ENCODE measurements at regions not wholly inside any gene's neighbourhood (a gene's known extent, or its start where the extent isn't known, plus 50 kb on each side); places are given as distances from the start of the nearest gene placed in this dataset.
A peak's percentile ranks its signal among the peaks of the same experiment; 100 is the strongest.

DNA sequence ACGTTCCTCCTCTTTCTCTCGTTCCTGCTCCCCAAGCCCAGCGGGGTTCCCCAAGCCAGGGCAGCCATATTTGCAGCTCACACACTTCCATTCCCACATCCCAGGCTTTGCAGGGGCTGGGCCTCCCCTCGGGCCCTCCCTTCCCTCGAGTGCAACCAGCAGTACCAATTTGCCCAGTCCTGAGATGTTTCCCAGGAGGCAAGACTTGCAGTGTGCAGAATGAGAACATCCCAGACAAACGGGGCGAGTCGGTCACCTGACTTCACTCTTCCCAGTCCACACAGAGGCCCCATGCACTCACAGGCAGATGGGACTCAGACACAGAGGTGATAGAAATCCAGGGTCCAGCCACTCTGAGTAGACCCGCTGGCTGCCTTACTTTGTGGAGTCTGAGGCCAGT, 56.2 kb upstream of the SLC6A6 start:
- no peak overlapping the region for H3K4me3 ChIP-seq (ENCODE audit: insufficient read depth, low read depth, low read length)
- intact Hi-C loops (cut with micrococcal nuclease) (no loop called here), in situ Hi-C loops (cut with MboI; ENCODE audit: low sequenced_read_pairs) (no loop called here)

More for the DNA sequence above, 56.2 kb upstream of the SLC6A6 start:
- 76% methylated on average over 2 of the region's 9 CpGs; no CpG with 5 or more reads in 1 of the 2 experiments for WGBS, 2 experiments (ENCODE audit: extremely low coverage in 2 of 2, insufficient read length in 1 of 2)
- H3K79me1 ChIP-seq (ENCODE audit: low read depth in 1 of 2, low read length in 2 of 2) = no peaks in the 10 kb centered on the region
- no peak overlapping the region for H4K8ac ChIP-seq (ENCODE audit: low read depth in 2 of 2, low read length in 2 of 2)
- peak overlapping the region; percentile 87 for H2AK9ac ChIP-seq (replicated peaks; ENCODE audit: low read depth, low read length, poor library complexity)
- H3K23ac ChIP-seq (ENCODE audit: low read depth, low read length) = no peak overlapping the region
- dilution Hi-C loops (cut with HindIII; ENCODE audit: low sequenced_read_pairs, unreplicated experiment) = no loop called here
- H2BK5ac ChIP-seq (ENCODE audit: low read depth, low read length, poor library complexity, severe bottlenecking) = no peak overlapping the region
- H2BK15ac ChIP-seq (ENCODE audit: low read depth, low read length) = no peak overlapping the region
- H3K56ac ChIP-seq (ENCODE audit: extremely low read depth, insufficient read depth, low read length) = no peak overlapping the region
- peak overlapping the region; percentile 83; the same call in 1 of the 2 replicates for H2AK5ac ChIP-seq (ENCODE audit: low read depth, low read length)
- H4K20me1 ChIP-seq (ENCODE audit: insufficient read depth, low read length) = no peaks in the 10 kb centered on the region
- ChIA-PET CTCF (no interaction called here), POLR2A (ENCODE audit: unreplicated experiment) (no interaction called here)
- H3K36me3 ChIP-seq (ENCODE audit: control insufficient read depth, insufficient read depth, low read length) = no peaks in the 10 kb centered on the region
- no TSS peak for BruUV-seq (replicated peaks)
- DNase-seq (no peak), ATAC-seq (ENCODE audit: low read depth) (peak; percentile 9)
- H3K18ac ChIP-seq (ENCODE audit: low read depth, low read length) = no peak overlapping the region; the same call in 1 of the 2 replicates
- TF ChIP-seq NFE2L2 (IDR thresholded peaks at IDR 0.05; ENCODE audit: low read depth, low read length) = no peak
- TF ChIP-seq MAFK (IDR thresholded peaks at IDR 0.05; ENCODE audit: low read depth, low read length) = no peak
- TF ChIP-seq MAZ (IDR thresholded peaks at IDR 0.05; ENCODE audit: borderline replicate concordance, low read depth, low read length) = no peak
- no peak for TF ChIP-seq POLR2A (IDR thresholded peaks at IDR 0.05; ENCODE audit: low read depth, low read length)
- TF ChIP-seq SMC3 (IDR thresholded peaks at IDR 0.05; ENCODE audit: low read depth, low read length) = no peak
- TF ChIP-seq, protein P1, sequence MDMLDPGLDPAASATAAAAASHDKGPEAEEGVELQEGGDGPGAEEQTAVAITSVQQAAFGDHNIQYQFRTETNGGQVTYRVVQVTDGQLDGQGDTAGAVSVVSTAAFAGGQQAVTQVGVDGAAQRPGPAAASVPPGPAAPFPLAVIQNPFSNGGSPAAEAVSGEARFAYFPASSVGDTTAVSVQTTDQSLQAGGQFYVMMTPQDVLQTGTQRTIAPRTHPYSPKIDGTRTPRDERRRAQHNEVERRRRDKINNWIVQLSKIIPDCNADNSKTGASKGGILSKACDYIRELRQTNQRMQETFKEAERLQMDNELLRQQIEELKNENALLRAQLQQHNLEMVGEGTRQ (IDR thresholded peaks at IDR 0.05; ENCODE audit: low read depth, low read length) = no peak
- no peak for TF ChIP-seq BHLHE40 (IDR thresholded peaks at IDR 0.05; ENCODE audit: low read depth, low read length)
- no peak for TF ChIP-seq RAD21 (IDR thresholded peaks at IDR 0.05; ENCODE audit: low read length)
- TF ChIP-seq FOS (IDR thresholded peaks at IDR 0.05; ENCODE audit: low read depth, low read length) = no peak
- no peak for TF ChIP-seq RCOR1 (IDR thresholded peaks at IDR 0.05; ENCODE audit: insufficient replicate concordance, low read length)
- no peak for TF ChIP-seq CHD1 (IDR thresholded peaks at IDR 0.05; ENCODE audit: low read depth, low read length)
- TF ChIP-seq MXI1 (IDR thresholded peaks at IDR 0.05; ENCODE audit: borderline replicate concordance, low read depth, low read length) = no peak
- TF ChIP-seq, protein P2, sequence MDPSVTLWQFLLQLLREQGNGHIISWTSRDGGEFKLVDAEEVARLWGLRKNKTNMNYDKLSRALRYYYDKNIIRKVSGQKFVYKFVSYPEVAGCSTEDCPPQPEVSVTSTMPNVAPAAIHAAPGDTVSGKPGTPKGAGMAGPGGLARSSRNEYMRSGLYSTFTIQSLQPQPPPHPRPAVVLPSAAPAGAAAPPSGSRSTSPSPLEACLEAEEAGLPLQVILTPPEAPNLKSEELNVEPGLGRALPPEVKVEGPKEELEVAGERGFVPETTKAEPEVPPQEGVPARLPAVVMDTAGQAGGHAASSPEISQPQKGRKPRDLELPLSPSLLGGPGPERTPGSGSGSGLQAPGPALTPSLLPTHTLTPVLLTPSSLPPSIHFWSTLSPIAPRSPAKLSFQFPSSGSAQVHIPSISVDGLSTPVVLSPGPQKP (IDR thresholded peaks at IDR 0.05; ENCODE audit: borderline replicate concordance, low read depth, low read length) = no peak
- TF ChIP-seq CEBPB (IDR thresholded peaks at IDR 0.05; ENCODE audit: low read depth, low read length) = no peak
- TF ChIP-seq, protein P3, sequence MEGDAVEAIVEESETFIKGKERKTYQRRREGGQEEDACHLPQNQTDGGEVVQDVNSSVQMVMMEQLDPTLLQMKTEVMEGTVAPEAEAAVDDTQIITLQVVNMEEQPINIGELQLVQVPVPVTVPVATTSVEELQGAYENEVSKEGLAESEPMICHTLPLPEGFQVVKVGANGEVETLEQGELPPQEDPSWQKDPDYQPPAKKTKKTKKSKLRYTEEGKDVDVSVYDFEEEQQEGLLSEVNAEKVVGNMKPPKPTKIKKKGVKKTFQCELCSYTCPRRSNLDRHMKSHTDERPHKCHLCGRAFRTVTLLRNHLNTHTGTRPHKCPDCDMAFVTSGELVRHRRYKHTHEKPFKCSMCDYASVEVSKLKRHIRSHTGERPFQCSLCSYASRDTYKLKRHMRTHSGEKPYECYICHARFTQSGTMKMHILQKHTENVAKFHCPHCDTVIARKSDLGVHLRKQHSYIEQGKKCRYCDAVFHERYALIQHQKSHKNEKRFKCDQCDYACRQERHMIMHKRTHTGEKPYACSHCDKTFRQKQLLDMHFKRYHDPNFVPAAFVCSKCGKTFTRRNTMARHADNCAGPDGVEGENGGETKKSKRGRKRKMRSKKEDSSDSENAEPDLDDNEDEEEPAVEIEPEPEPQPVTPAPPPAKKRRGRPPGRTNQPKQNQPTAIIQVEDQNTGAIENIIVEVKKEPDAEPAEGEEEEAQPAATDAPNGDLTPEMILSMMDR (conservative IDR thresholded peaks at IDR 0.05; ENCODE audit: low read depth, low read length) = no peak
- TF ChIP-seq RFX5 (IDR thresholded peaks at IDR 0.05; ENCODE audit: low read depth, low read length) = no peak
- peak overlapping the region; percentile 19; the same call in 1 of the 2 replicates for H2BK120ac ChIP-seq (ENCODE audit: low read depth, low read length)
- peaks cover 17% of the 10 kb centered on the region for H3K4me1 ChIP-seq (ENCODE audit: control insufficient read depth, insufficient read depth, low read length)
- H3K9me3 ChIP-seq (ENCODE audit: control insufficient read depth, insufficient read depth, low read length) = no peaks in the 10 kb centered on the region; the same call in 1 of the 2 replicates
- H2AFZ ChIP-seq (replicated peaks; ENCODE audit: low read length, poor library complexity) = peak overlapping the region; percentile 83
- H3K14ac ChIP-seq (replicated peaks; ENCODE audit: low read depth, low read length) = no peak overlapping the region
- H2BK20ac ChIP-seq (ENCODE audit: low read depth, low read length) = no peak overlapping the region
- peaks cover 8% of the 10 kb centered on the region; the same call in 1 of the 2 replicates for H3K9me1 ChIP-seq (ENCODE audit: insufficient read depth, low read length)
- no peak overlapping the region for H3K27ac ChIP-seq (ENCODE audit: insufficient read depth, low read length)
- H3K4ac ChIP-seq (ENCODE audit: low read depth, low read length) = peak overlapping the region; percentile 47; the same call in 1 of the 2 replicates
- H4K91ac ChIP-seq (ENCODE audit: insufficient read depth, low read depth, low read length) = no peak overlapping the region
- H3K27me3 ChIP-seq (ENCODE audit: control insufficient read depth, insufficient read depth, low read length) = peaks cover 14% of the 10 kb centered on the region
- H3K9ac ChIP-seq (ENCODE audit: low read depth, low read length) = no peak overlapping the region
- H3K4me2 ChIP-seq (ENCODE audit: low read depth, low read length) = no peak overlapping the region
- peak overlapping the region; percentile 12; the same call in 1 of the 2 replicates for H4K5ac ChIP-seq (ENCODE audit: low read depth, low read length)
